Lower lobe of right lung (tissue), 2 donors: ENCODE measurements at regions not wholly inside any gene's neighbourhood (a gene's known extent, or its start where the extent isn't known, plus 50 kb on each side); places are given as distances from the start of the nearest gene placed in this dataset.

Experiments
- ATAC-seq, 2 donors: fragments of 200-7000 bp; cut with Tn5 transposase; one replicate each; pipeline ENCODE4 v1.9.1; 2020 to 2022; ENCODE audit warnings: mild to moderate bottlenecking in 2 of 2, moderate library complexity in 2 of 2
- DNase-seq: peaks from one replicate; pipeline ENCODE4 v3.0.0-alpha.2; 2020
- H3K27ac ChIP-seq: fragments of 200-600 bp; one replicate; pipeline ENCODE4 v1.8.0; 2022
- H3K27me3 ChIP-seq: fragments of 200-600 bp; one replicate; pipeline ENCODE4 v1.8.0; 2022; ENCODE audit warnings: low read depth
- H3K36me3 ChIP-seq: fragments of 200-600 bp; one replicate; pipeline ENCODE4 v1.8.0; 2022; ENCODE audit warnings: mild to moderate bottlenecking
- H3K4me1 ChIP-seq: fragments of 200-600 bp; one replicate; pipeline ENCODE4 v1.8.0; 2022
- H3K4me3 ChIP-seq: fragments of 200-600 bp; one replicate; pipeline ENCODE4 v1.8.0; 2022; ENCODE audit warnings: mild to moderate bottlenecking
- H3K9me3 ChIP-seq: fragments of 200-600 bp; one replicate; pipeline ENCODE4 v1.8.0; 2022
- intact Hi-C: fragments of 100-400 bp; cut with DNase I; formaldehyde crosslinking; loops from one replicate; pipeline ENCODE4 v1.11.0; 2022
- TF ChIP-seq, protein P1 (sequence below): fragments of 200-600 bp; IDR thresholded peaks from one replicate; pipeline ENCODE4 v1.8.0; 2022; ENCODE audit warnings: antibody characterized with exemption, mild to moderate bottlenecking
- donor health status: DM: no; HTN: yes; CAD: no; lungs with severe emphysema.

GRCh38 chr17:5719976-5720375 lies 135.7 kb upstream of the NLRP1 start:
- H3K36me3 ChIP-seq: no peaks in the 10 kb centered on the region
- no peaks in the 10 kb centered on the region for H3K4me1 ChIP-seq
- H3K27ac ChIP-seq: no peak overlapping the region
- peaks cover 30% of the 10 kb centered on the region for H3K27me3 ChIP-seq
- intact Hi-C loops: no loop called here
- DNase-seq (no peak), ATAC-seq (no peak)
- no peak overlapping the region for H3K4me3 ChIP-seq
- TF ChIP-seq, protein P1, sequence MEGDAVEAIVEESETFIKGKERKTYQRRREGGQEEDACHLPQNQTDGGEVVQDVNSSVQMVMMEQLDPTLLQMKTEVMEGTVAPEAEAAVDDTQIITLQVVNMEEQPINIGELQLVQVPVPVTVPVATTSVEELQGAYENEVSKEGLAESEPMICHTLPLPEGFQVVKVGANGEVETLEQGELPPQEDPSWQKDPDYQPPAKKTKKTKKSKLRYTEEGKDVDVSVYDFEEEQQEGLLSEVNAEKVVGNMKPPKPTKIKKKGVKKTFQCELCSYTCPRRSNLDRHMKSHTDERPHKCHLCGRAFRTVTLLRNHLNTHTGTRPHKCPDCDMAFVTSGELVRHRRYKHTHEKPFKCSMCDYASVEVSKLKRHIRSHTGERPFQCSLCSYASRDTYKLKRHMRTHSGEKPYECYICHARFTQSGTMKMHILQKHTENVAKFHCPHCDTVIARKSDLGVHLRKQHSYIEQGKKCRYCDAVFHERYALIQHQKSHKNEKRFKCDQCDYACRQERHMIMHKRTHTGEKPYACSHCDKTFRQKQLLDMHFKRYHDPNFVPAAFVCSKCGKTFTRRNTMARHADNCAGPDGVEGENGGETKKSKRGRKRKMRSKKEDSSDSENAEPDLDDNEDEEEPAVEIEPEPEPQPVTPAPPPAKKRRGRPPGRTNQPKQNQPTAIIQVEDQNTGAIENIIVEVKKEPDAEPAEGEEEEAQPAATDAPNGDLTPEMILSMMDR: no peak
- H3K9me3 ChIP-seq: no peaks in the 10 kb centered on the region

DNA sequence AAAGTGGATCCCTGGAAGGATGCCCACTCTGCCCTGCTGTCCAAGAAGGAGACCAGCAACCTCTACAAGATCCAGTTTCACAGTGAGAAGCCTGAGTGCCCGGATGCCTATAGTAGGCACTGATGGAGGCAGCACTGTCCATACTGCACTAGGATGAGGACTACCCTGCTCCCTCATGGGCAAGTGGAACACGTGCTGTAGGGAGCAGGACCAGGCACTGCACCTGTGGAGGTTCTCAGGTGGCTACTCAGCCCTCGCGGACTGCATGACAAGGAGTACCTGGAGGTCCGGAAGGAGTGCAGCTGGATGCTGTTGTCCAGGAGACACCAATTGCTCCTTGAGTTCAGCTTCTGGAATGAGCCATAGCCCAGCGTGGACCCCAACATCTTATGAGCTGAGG lies 146.1 kb upstream of the NLRP1 start:
- Histone ChIP-seq H3K27ac (no peak overlapping the region), H3K9me3 (no peaks in the 10 kb centered on the region), H3K4me1 (no peaks in the 10 kb centered on the region), H3K36me3 (no peaks in the 10 kb centered on the region), H3K27me3 (peaks cover 13% of the 10 kb centered on the region), H3K4me3 (no peak overlapping the region)
- intact Hi-C loops: no loop called here
- TF ChIP-seq, protein P1: no peak
- ATAC-seq: no peak
- DNase-seq: no peak

DNA sequence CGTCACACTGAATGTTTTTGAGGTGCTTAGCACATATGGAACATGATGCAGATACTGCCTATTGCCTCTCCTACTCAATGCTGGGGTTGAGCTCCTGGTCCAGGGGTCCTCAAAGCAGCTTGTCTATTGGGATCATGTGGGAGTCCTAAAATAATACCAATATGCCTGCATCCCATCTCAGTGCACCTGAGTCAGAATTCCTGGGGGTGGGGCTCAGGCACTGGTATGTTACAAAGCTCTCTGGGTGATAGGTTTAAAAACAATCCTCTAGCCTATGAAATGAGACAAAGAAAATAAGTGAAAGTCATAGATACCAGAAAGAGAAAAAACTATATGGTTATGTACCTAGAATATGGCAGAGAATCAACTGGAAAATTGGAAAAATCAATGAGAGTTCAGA lies 156.6 kb upstream of the NLRP1 start:
- Histone ChIP-seq H3K4me3 (no peak overlapping the region), H3K9me3 (no peaks in the 10 kb centered on the region), H3K27me3 (peaks cover 6% of the 10 kb centered on the region), H3K27ac (no peak overlapping the region), H3K36me3 (no peaks in the 10 kb centered on the region), H3K4me1 (no peaks in the 10 kb centered on the region)
- intact Hi-C loops: no loop called here
- TF ChIP-seq, protein P1: no peak
- no peak for DNase-seq
- no peak for ATAC-seq

GRCh38 chr17:5741810-5742209 lies 157.5 kb upstream of the NLRP1 start:
- Histone ChIP-seq H3K4me3 (no peak overlapping the region), H3K36me3 (no peaks in the 10 kb centered on the region), H3K27me3 (peaks cover 6% of the 10 kb centered on the region), H3K27ac (no peak overlapping the region), H3K9me3 (no peaks in the 10 kb centered on the region), H3K4me1 (no peaks in the 10 kb centered on the region)
- DNase-seq (no peak), ATAC-seq (no peak)
- intact Hi-C loops: no loop called here
- TF ChIP-seq, protein P1: no peak

- peaks cover 6% of the 10 kb centered on the region for H3K27me3 ChIP-seq
- intact Hi-C loops: no loop called here
- ATAC-seq (no peak), DNase-seq (no peak)
- H3K9me3 ChIP-seq: no peaks in the 10 kb centered on the region
- no peaks in the 10 kb centered on the region for H3K36me3 ChIP-seq
- TF ChIP-seq, protein P1: no peak
- no peak overlapping the region for H3K27ac ChIP-seq
- no peaks in the 10 kb centered on the region for H3K4me1 ChIP-seq
- H3K4me3 ChIP-seq: no peak overlapping the region
Observed at GRCh38 chr17:5745111-5745813, 161.0 kb upstream of the NLRP1 start.
